ENCODE measurements at regions not wholly inside any gene's neighbourhood (a gene's known extent, or its start where the extent isn't known, plus 50 kb on each side); places are given as distances from the start of the nearest gene placed in this dataset.

- TF ChIP-seq REST (IDR thresholded peaks at IDR 0.05; ENCODE audit: unreplicated experiment) = no peak
- TF ChIP-seq STAT1 (IDR thresholded peaks at IDR 0.05; ENCODE audit: unreplicated experiment) = no peak
- TF ChIP-seq POLR2AphosphoS5 (IDR thresholded peaks at IDR 0.05; ENCODE audit: low read depth) = no peak
- TF ChIP-seq NANOG (IDR thresholded peaks at IDR 0.05; ENCODE audit: borderline replicate concordance) = no peak
- no peak for TF ChIP-seq CTCF (conservative IDR thresholded peaks at IDR 0.05; ENCODE audit: low read depth in 2 of 2)
Observed at GRCh38 chr5:30142432-30142831, 1051.1 kb upstream of the CDH6 start (continued).

GRCh38 chr5:30121043-30121442 is 1072.4 kb upstream of the CDH6 start:
- H3K27me3 Mint-ChIP-seq (ENCODE audit: insufficient read depth, low read depth, poor library complexity) = no peaks in the 10 kb centered on the region
- Histone ChIP-seq H2AFZ (0 out of 2 replicates have a peak overlapping the region, but pooled peaks have one; percentile 2), H3K9me2 (ENCODE audit: insufficient read depth) (no peaks in the 10 kb centered on the region), H3K4me3 (no peak overlapping the region), H3K27me3 (ENCODE audit: insufficient read depth) (no peaks in the 10 kb centered on the region), H3K4me2 (peak overlapping the region; percentile 56), H3K79me2 (replicated peaks; ENCODE audit: insufficient read depth) (no peaks in the 10 kb centered on the region), H3K36me3 (ENCODE audit: insufficient read depth) (no peaks in the 10 kb centered on the region), H4K20me1 (replicated peaks; ENCODE audit: insufficient read depth) (no peaks in the 10 kb centered on the region), H3F3A (replicated peaks; ENCODE audit: low read depth) (no peaks in the 10 kb centered on the region), H3K4me1 (ENCODE audit: insufficient read depth) (peaks cover 45% of the 10 kb centered on the region), H3K27ac (ENCODE audit: low read depth) (peak overlapping the region; percentile 45)
- H3K36me3 Mint-ChIP-seq (ENCODE audit: low read depth) = no peaks in the 10 kb centered on the region
- no peak overlapping the region for H3K4me3 Mint-ChIP-seq
- DNase-seq (ENCODE audit: low spot score) (peak; percentile 26), ATAC-seq (0 out of 3 replicates have a peak, but pooled peaks have one; percentile 31)
- no peaks in the 10 kb centered on the region for H3K9me3 Mint-ChIP-seq
- H3K27ac Mint-ChIP-seq = no peak overlapping the region
- TF ChIP-seq EZH2phosphoT487 (IDR thresholded peaks at IDR 0.05; ENCODE audit: unreplicated experiment) (no peak), ZNF331 (CRISPR knock-in tag; IDR thresholded peaks at IDR 0.05; ENCODE audit: low read depth) (no peak), EZH2 (IDR thresholded peaks at IDR 0.05; ENCODE audit: low read depth, unreplicated experiment) (no peak), POLR2AphosphoS5 (IDR thresholded peaks at IDR 0.05; ENCODE audit: low read depth) (no peak)
- peaks cover 31% of the 10 kb centered on the region for H3K4me1 Mint-ChIP-seq

GRCh38 chr5:30117135-30117534 is 1076.4 kb upstream of the CDH6 start:
- H3K27me3 ChIP-seq (ENCODE audit: insufficient read depth) = no peaks in the 10 kb centered on the region
- no peak overlapping the region for H2AFZ ChIP-seq
- Mint-ChIP-seq H3K9me3 (no peaks in the 10 kb centered on the region), H3K27ac (no peak overlapping the region), H3K4me1 (peaks cover 17% of the 10 kb centered on the region), H3K4me3 (no peak overlapping the region), H3K36me3 (ENCODE audit: low read depth) (no peaks in the 10 kb centered on the region; the same call in 2 of the 3 replicates), H3K27me3 (ENCODE audit: insufficient read depth, low read depth, poor library complexity) (no peaks in the 10 kb centered on the region)
- no peak for DNase-seq (ENCODE audit: low spot score)
- H3K79me2 ChIP-seq (replicated peaks; ENCODE audit: insufficient read depth) = no peaks in the 10 kb centered on the region
- no peaks in the 10 kb centered on the region for H3K36me3 ChIP-seq (ENCODE audit: insufficient read depth)
- no peaks in the 10 kb centered on the region for H4K20me1 ChIP-seq (replicated peaks; ENCODE audit: insufficient read depth)
- peaks cover 20% of the 10 kb centered on the region for H3K4me1 ChIP-seq (ENCODE audit: insufficient read depth)
- H3K27ac ChIP-seq (ENCODE audit: low read depth) = no peak overlapping the region
- no peaks in the 10 kb centered on the region for H3F3A ChIP-seq (replicated peaks; ENCODE audit: low read depth)
- H3K9me2 ChIP-seq (ENCODE audit: insufficient read depth) = no peaks in the 10 kb centered on the region
- ATAC-seq = no peak
- no peak overlapping the region for H3K4me2 ChIP-seq
- no peak overlapping the region for H3K4me3 ChIP-seq
- TF ChIP-seq CREB1 (CRISPR knock-in tag; IDR thresholded peaks at IDR 0.05; ENCODE audit: low read depth) = no peak
- TF ChIP-seq STAT1 (IDR thresholded peaks at IDR 0.05; ENCODE audit: unreplicated experiment) = no peak
- no peak for TF ChIP-seq REST (IDR thresholded peaks at IDR 0.05; ENCODE audit: unreplicated experiment)
- no peak for TF ChIP-seq NANOG (IDR thresholded peaks at IDR 0.05; ENCODE audit: borderline replicate concordance)
- TF ChIP-seq ZNF331 (CRISPR knock-in tag; IDR thresholded peaks at IDR 0.05; ENCODE audit: low read depth) = no peak
- TF ChIP-seq ETS1 (IDR thresholded peaks at IDR 0.05) = no peak
- TF ChIP-seq JUNB (IDR thresholded peaks at IDR 0.05; ENCODE audit: unreplicated experiment) = no peak

Data from GM23338 (cell line).